ENCODE measurements at regions not wholly inside any gene's neighbourhood (a gene's known extent, or its start where the extent isn't known, plus 50 kb on each side); places are given as distances from the start of the nearest gene placed in this dataset.

GRCh38 chr11:127247261-127247851 is 246.8 kb upstream of the KIRREL3 start:
- FAIRE-seq, result no peak

GRCh38 chr11:127242676-127243075 is 242.1 kb upstream of the KIRREL3 start:
- no peak for FAIRE-seq

DNA sequence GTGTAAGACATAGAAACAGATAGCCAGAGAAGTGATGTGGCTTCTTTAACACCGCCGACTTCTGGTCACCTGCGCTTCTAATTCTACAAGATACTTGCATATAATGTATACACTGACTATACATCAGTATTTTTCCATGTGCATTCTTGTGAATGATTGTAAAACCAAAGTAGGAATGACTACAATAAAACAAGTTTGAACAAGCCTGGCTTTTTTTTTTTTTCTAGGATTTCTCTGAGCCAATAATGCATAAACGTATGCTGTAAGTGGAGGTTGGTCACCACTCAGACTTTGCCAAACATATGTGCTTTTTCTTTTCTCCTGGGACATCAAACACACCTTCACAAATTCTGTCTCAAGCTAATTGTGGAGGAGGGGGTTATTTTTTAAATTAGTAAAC is 237.8 kb upstream of the KIRREL3 start:
- FAIRE-seq, result no peak

DNA sequence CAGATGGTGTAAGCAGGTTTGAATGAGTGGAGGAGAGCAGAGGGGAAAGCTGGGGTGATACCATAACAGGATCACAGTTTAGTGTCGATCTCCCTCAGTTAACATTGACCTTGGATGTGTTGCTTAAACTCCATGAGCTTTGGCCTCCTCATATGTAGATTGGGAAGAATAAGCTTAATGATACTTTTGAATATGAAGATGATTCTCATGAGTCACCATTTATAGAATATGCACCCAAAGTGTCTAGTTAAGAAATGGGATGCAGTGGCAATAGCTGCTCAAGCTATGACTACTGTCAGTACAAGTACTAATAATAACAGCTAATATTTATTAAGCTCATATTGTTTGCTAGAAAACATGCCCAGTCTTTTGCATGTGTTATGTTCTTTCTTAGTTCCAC is 236.2 kb upstream of the KIRREL3 start:
- no peak for FAIRE-seq

- no peak for FAIRE-seq
These were observed 233.4 kb upstream of the KIRREL3 start for GRCh38 chr11:127233998-127234397.

- FAIRE-seq, result no peak
These were observed 229.8 kb upstream of the KIRREL3 start for GRCh38 chr11:127230392-127230791.

DNA sequence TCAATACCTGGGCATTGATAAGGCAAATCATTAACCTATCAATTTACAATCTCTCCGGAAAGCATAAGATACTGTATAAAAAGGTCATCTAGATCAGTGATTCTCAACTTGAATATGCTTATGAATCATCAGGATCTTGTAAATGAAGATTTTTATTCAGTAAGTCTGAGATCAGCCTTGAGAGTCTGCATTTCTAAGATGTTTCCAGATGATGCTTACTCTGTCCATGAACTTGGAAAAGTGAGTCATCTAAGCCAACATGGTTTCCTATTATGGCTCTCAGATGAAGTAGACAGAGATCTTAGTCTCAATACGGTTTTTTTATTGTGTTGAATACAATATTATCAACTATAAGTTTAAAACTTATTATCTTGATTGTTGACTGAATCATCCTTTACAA is 226.4 kb upstream of the KIRREL3 start:
- FAIRE-seq, result no peak

DNA sequence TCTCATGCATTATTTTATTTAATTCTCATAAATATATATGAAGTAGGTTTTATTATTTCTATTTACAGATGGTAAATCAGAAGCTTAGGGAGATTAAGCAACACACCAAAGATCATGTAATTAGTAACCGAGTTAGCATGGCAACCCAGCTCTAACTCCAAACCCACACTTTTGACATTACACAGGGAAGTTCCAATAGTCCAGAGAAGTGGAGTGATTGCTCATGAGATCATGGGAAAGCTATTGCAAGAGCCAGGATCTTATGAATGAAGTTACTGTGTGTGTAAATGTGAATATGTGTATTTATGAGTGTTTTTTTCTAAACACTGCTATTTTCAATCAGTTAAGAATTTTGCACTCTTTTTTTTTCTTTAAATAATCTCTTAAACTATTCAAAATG is 225.8 kb upstream of the KIRREL3 start:
- FAIRE-seq, result no peak

DNA sequence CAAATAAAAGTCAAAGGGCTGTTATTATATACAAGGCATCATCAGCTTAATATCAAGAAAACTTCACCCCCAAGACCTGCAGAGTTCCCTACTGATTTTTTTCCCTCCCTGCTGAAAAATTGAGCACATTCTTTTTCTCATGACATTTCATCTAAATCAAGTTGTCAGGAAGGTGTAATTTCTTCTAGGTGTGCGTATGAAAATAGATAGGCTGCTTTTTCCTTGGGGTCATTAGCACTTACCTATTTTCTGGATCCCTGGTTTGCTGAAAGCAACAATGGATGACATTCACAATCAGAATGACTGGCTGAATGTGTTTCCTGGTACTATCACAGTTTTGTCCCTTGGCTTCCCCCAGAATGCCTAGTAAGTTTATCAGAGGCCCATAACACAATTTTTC is 225.0 kb upstream of the KIRREL3 start:
- FAIRE-seq, result no peak

DNA sequence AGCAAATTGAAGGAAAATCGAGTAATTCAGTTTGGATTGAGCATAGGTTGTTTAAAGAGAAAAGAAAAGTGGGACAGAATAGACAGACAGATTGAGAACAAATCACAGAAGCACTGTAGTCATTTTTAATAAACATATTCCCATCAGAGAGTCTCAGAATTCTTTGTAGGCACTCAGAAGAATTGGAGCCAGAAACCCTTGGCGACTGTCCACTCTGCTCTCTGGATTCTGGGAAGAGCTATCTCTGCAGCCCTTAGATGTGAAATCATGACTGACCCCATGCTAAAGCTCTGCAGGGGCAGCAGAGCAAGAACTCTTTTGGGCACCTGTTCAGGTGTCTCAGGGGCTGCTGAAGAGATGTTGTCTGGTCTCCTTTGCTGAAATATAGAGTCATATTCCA is 223.7 kb upstream of the KIRREL3 start:
- no peak for FAIRE-seq

GRCh38 chr11:127223633-127224032 is 223.1 kb upstream of the KIRREL3 start:
- FAIRE-seq, result no peak

DNA sequence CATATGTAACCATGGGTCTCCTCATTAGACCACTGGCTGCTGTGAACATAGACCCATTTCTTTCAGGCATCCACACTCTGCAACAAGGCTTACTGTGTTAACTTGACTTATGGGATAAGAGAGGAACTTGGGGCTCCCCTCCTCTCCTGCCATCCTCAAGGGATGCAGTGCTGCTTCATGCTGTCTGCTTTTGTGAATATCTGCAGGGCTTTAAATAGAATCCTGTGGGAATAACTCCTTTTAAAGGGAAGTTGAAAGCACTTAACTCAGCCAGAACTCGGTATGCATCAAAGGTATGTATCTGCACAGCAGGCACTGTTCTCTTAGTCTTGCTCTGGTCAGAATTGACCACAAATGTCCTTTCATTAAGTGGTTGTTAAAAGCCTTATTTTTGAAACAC is 222.5 kb upstream of the KIRREL3 start:
- no peak for FAIRE-seq

DNA sequence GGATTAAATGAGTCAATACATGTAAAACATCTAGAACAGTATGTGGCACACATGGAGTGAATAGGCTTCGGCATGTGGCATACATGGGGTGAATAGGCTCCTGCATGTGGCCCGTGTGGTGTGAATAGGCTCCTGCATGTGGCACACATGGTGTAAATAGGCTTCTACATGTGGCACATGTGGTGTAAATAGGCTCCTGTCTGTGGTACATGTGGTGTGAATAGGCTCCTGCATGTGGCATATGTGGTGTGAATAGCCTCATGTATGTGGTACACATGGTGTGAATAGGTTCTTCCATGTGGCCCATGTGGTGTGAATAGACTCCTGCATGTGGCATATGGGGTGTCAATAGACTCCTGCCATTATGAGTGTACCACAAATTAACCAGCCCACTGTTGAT is 219.1 kb upstream of the KIRREL3 start:
- no peak for FAIRE-seq

DNA sequence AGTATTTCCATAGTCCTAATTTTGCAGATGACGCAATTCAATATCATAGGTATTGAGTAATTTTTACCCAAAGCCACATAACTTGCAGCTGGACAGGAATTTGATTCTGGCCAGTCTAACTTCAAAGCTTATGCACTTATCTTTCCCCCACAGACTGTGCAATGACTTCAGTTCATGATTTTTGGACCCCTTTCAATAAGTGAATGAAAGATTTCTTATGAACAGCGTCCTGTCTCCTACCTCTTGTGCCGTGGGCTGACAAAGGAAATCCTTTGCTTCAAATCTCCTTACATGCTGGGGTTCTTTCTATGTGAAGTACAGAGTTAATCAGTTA is 217.7 kb upstream of the KIRREL3 start:
- FAIRE-seq, result no peak

DNA sequence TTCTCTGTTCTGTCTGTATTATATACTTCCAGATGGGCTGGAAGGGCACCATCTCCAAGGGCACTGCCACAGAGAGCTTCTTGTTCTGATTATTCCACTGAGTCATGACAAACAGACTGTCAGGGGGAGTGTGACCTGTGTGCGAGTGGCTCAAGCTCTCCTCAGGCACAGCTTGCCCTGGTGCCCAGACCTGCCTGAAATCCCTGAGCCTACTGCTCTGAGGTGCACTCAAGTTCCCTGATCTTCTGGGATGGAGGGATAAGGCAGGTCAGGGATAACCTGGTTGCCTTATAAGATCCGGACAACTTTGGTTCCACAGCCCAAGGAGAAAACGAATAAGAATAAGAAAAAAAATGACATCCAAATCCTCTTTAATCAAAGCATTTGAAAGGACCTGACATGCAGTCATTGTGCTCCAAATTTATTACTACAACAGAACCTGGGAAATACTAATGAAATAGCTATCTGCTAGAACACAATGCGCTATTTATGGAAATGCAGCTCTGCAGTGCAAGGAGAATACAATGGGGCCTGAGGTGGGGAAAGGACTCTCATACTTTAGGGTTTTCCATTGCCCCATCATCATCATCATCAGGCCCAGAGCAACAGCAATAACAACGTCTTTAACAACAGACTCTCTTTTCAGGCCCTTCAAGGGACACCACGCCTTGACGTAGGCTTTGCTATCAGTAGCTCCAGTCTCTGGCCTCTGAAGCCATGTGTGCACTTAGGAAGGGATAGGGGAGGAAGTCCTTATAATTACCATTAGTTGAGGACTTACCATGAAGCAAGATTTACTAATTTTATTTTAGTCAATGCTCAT is 217.1 kb upstream of the KIRREL3 start:
- no peak for FAIRE-seq

- no peak for FAIRE-seq
These were observed 205.2 kb upstream of the KIRREL3 start for GRCh38 chr11:127205688-127206217.

DNA sequence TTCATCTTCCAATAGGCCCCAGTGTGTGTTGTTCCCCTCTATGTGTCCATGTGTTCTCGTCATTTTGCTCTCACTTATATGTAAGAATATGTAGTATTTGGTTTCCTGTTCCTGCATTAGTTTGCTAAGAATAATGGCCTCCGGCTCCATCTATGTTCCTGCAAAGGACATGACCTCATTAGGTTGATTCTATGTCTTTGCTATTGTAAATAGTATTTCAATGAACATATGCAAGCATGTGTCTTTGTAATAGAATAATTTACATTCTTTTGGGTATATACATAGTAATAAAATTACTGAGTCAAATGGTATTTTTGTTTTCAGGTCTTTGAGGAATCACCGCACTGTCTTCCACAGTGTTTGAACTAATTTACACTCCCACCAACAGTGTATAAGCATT is 202.9 kb upstream of the KIRREL3 start:
- FAIRE-seq, result no peak

- no peak for FAIRE-seq
These were observed 201.5 kb upstream of the KIRREL3 start for GRCh38 chr11:127202105-127202504.

DNA sequence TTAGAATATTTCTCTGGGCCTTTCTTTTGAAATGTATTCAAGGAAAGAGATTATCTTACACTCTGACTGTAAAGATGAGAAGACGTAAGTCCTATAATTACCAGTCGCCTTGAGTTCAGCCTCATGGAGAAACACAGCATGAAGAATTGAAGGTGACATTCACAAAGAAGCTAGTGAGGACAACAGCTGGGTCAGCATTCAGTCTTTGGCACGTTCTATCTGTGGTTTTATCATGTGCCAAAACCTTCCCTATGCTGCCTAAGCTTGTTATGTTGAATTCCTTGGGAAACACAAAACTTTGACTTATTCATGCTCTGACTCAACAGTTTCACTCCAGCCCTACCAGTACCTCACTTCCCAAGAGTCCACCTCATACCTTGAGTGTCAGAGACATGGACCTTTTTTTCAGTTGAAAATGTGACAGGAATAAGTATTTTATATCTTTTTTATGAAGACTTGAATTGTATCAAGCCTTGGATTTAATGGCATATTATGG is 198.8 kb upstream of the KIRREL3 start:
- FAIRE-seq, result no peak

- no peak for FAIRE-seq
These were observed 195.0 kb upstream of the KIRREL3 start for GRCh38 chr11:127195501-127196120.

DNA sequence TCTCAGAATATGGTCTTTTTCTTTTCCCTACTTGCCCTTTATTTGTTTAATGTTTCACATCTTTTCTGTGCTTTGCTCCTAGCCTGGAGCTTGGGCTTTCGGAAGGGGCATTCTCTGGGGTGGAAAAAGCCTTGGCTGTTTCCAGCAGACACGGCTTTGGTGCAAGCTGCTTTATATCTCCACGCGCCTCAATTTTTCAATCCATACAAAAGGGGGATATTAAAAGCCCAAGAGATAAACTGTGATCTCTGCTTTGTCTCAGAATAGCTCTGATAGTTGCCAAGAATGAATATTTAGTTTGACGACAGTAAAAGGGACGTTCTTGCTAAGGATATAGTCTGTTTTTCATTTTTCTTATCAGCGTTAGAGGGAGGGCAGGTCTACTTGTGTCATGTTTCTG is 194.0 kb upstream of the KIRREL3 start:
- FAIRE-seq, result no peak

GRCh38 chr11:127193950-127194349 is 193.4 kb upstream of the KIRREL3 start:
- no peak for FAIRE-seq

DNA sequence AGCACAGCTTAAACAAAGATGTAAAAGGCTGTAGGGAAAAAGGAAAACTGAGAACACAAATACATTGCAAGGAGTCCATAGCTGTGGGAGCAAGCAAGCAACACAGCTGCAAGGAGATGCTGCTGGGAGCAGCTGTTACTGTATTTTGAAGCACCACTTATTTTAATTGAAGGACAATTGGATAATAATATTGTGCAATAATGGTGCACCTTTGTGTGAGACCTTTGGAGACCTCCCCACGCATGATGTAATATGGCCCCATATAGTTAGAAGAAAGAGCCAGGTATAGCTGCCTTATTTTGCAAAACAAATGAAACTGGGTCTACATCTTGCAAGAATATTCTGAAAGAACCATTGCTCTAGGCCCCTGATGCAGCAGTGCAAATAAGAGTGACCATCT is 191.1 kb upstream of the KIRREL3 start:
- FAIRE-seq, result no peak

DNA sequence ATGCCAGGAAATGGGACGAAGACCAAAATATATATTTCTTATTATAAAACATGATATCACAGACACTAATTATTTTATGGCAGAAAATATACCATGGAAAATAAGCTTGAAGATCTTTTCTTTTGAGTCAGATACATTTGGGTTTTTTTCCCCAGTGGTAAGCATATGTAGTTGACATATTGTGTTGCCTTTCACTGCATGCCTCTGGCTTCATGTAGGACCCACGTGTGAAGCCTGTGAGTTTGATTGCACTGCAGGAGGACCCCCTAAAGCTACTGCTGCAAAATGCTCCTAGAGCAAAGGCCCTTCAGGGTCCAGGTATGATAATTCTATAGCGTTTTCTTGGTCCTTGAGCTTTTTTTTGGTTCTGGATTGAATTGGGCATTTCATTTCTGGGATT is 190.7 kb upstream of the KIRREL3 start:
- FAIRE-seq, result no peak

All from islet of Langerhans (tissue), 1 donor.